CMK (cell line): ENCODE measurements at regions not wholly inside any gene's neighbourhood (a gene's known extent, or its start where the extent isn't known, plus 50 kb on each side); places are given as distances from the start of the nearest gene placed in this dataset.
"Not testable (repeated sequence)": the region's sequence is repeated elsewhere in the genome, so short reads cannot be mapped to it uniquely, and the experiment has no call there.

ENCODE experiments used
- DNase-seq: peaks from one replicate; pipeline ENCODE4 v3.0.0-alpha.2; 2010; ENCODE audit warnings: low read depth

- DNase-seq = no peak
Observed at GRCh38 chr4:32858971-32859370, 2138.8 kb downstream of the PCDH7 start.

- DNase-seq = no peak
Observed at GRCh38 chr4:32864713-32865351, 2144.7 kb downstream of the PCDH7 start.

GRCh38 chr4:32876546-32876945 is 2156.4 kb downstream of the PCDH7 start:
- no peak for DNase-seq

GRCh38 chr4:32879913-32880312 is 2159.7 kb downstream of the PCDH7 start:
- no peak for DNase-seq

GRCh38 chr4:32884198-32884597 is 2164.0 kb downstream of the PCDH7 start:
- no peak for DNase-seq

GRCh38 chr4:32890398-32890797 is 2170.2 kb downstream of the PCDH7 start:
- DNase-seq = no peak

- DNase-seq = no peak
Observed at GRCh38 chr4:32909053-32909452, 2188.9 kb downstream of the PCDH7 start.

- DNase-seq = no peak
Observed at GRCh38 chr4:32909736-32910135, 2189.6 kb downstream of the PCDH7 start.

GRCh38 chr4:32917586-32917985 is 2197.4 kb downstream of the PCDH7 start:
- no peak for DNase-seq

GRCh38 chr4:32929796-32930699 is 2209.9 kb downstream of the PCDH7 start:
- DNase-seq = no peak

- no peak for DNase-seq
Observed at GRCh38 chr4:32930700-32931099, 2210.5 kb downstream of the PCDH7 start.

GRCh38 chr4:32931475-32931874 is 2211.3 kb downstream of the PCDH7 start:
- DNase-seq = no peak

- DNase-seq = no peak
Observed at GRCh38 chr4:32932156-32932555, 2212.0 kb downstream of the PCDH7 start.

GRCh38 chr4:32939222-32939621 is 2219.1 kb downstream of the PCDH7 start:
- not testable (repeated sequence) for DNase-seq

- DNase-seq = no peak
Observed at GRCh38 chr4:32950866-32951265, 2230.7 kb downstream of the PCDH7 start.

GRCh38 chr4:32958586-32958985 is 2238.4 kb downstream of the PCDH7 start:
- DNase-seq = no peak

- no peak for DNase-seq
Observed at GRCh38 chr4:32962100-32962499, 2241.9 kb downstream of the PCDH7 start.

- DNase-seq = no peak
Observed at GRCh38 chr4:32985256-32985655, 2265.1 kb downstream of the PCDH7 start.

- no peak for DNase-seq
Observed at GRCh38 chr4:32986236-32986635, 2266.1 kb downstream of the PCDH7 start.

GRCh38 chr4:32987111-32987510 is 2266.9 kb downstream of the PCDH7 start:
- DNase-seq = no peak

GRCh38 chr4:32988165-32988811 is 2268.1 kb downstream of the PCDH7 start:
- no peak for DNase-seq

- no peak for DNase-seq
Observed at GRCh38 chr4:32991663-32992062, 2271.5 kb downstream of the PCDH7 start.
